ENCODE measurements at regions not wholly inside any gene's neighbourhood (a gene's known extent, or its start where the extent isn't known, plus 50 kb on each side); places are given as distances from the start of the nearest gene placed in this dataset.
"Not testable (repeated sequence)": the region's sequence is repeated elsewhere in the genome, so short reads cannot be mapped to it uniquely, and the experiment has no call there.

DNA sequence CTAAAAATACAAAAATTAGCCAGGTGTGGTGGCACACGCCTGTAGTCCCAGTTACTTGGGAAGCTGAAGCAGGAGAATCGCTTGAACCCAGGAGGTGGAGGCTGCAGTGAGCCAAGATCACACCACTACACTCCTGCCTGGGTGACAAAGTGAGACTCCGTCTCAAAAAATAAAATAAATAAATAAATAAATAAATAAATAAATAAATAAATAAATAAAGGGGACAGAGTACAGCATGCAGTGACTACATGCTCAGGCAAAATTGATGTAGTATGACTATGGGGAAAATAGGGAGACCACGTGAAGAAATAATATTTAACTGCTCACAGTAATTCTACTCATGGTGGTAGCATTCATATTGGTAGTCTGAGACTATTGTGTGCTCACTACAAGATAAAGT lies 117.7 kb upstream of the RREB1 start:
- not testable (repeated sequence) for DNase-seq

DNA sequence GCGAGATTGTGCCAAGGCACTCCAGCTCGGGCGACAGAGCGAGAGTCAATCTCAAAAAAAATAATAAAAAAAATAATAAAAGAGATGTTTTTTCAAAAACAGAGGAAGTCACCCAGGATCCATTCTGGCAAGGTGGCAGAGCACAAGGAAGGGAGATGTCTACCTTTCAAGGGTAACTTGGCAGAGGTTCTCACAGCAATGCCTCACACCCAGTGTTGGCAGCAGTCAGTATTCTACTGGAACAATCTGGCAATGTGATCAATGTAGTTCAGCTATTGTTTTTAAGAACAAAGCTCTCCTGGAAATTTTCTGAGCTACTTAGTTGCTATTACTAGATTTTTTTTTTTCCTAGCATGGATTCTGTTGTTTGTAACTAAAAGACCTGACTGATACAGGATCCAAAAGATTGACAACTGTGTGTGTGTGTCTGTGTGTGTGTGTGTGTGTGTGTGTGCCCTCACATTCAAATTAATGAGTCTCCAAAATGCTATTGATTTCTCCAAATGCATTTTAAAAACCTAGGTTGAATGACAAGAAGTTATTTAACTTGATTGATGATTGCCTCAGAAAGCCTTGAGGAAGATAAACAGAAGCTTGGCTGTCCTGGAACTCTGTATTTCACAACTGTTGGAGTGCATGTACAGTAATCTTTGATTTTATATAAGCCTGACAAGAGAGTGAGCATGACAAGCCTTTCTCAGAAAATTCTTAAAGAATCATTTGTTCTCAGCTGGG lies 114.1 kb upstream of the RREB1 start:
- no peak for DNase-seq

DNA sequence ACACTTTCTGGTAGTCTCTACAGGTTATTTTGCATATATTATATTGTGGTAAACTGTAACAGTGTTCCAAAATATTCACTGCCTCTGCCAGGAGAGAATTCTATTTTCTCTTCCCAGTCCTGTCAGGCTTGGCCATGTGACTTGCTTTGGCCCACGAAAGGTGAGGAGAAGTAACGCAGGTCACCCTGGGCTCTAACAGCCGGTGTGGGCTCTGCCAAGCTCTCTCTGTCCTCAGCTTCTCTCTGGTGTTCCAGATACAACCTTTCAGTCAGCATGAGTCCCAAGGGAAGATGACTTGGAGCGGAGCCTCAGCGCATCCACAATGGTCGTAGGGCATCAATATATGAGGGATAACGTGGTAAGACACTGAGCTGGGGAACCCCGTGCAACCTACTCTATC lies 113.0 kb upstream of the RREB1 start:
- DNase-seq = no peak

DNA sequence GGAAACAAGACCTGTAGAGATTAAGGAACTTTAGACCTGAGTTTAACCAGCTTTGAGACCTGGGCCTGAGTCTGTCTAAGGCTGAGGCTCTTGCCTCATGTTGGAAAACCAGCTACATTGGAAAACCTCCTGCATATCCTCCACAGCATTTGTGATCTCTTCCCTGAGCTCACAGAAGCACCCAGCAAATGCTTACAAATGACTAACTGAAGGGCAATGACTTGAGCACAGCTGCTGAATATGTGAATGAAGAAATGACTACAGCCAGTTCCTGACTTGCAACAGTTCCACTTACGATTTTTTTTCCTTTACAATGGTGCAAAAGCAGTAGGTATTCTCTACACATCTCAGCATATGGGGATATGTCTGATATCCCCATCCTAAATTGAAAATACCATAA lies 112.4 kb upstream of the RREB1 start:
- no peak for DNase-seq

DNA sequence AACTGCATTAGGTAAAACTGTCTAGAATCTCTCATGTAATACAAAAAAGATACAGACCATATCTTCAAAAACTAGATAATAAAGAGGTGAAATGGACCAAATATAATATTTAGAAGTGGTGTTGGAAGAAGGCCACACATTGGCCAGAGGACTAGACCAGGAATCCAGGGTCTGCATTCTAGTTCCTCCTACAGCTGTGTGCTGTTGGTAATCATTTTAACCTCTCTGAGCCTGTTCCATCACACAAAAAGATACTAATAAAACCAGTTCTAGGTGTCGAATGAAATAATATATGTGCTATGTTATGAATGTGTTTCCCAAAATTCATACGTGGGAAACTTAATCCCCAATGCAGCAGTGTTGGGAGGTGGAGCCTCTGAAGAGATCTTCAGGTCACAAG lies 111.6 kb upstream of the RREB1 start:
- DNase-seq = no peak

DNA sequence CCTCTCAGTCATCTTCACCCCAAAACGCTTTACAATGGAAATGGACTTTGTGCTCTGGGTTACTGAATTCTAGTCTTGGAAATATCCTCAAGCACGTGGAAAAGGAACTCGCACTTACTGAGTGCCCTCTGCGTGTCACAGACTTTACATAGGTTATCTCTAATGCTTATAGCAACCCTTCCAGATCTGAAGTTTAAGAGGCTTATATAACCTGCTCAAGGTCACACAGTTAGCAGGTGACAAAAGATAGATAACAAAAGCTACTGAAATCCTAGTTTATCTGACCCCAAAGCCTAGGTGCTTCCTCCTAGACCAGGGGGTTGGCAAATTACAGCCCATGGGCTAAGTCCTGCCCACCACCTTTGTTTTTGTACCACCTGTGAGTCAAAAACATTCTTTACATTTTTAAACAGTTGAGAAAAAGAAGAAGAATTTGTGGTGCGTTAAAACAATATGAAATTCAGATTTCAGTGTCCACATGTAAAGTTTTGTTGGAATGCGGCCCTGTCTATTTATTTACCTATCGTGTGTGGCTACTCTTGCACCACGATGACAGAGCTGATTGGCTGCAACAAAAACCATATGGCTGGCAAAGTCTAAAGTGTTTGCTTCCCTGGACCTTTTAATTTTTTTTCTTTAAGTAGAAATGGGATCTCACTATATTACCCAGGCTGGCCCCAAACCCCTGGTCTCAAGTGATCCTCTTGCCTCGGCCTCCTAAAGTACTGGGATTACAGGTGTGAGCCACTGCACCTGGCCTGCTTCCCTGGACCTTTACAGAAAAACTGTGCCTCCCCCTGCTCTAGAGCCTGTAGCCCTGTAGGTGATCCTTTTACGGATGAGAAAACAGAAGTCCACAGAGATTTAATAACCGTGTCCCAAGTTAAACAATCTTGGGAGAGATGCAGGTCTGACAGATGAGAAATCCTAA lies 110.2 kb upstream of the RREB1 start:
- DNase-seq = no peak

DNA sequence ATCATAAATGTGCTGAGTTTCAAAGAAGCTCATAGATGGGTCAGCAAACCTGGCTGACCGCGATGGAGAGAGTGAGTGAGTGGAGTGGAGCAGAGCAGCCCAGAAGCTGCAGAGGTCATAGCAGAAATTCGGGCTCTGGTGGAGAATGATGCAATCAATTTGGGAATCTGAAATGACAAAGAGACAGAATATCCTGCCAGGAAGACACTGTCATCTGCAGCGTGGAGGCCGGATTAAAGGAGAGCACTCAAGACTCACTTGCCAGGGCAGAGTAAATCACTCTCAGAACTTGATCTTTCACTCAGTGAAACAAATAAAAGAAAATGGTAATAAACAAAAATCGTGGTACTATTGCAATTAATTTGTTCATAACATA lies 109.6 kb upstream of the RREB1 start:
- no peak for DNase-seq

DNA sequence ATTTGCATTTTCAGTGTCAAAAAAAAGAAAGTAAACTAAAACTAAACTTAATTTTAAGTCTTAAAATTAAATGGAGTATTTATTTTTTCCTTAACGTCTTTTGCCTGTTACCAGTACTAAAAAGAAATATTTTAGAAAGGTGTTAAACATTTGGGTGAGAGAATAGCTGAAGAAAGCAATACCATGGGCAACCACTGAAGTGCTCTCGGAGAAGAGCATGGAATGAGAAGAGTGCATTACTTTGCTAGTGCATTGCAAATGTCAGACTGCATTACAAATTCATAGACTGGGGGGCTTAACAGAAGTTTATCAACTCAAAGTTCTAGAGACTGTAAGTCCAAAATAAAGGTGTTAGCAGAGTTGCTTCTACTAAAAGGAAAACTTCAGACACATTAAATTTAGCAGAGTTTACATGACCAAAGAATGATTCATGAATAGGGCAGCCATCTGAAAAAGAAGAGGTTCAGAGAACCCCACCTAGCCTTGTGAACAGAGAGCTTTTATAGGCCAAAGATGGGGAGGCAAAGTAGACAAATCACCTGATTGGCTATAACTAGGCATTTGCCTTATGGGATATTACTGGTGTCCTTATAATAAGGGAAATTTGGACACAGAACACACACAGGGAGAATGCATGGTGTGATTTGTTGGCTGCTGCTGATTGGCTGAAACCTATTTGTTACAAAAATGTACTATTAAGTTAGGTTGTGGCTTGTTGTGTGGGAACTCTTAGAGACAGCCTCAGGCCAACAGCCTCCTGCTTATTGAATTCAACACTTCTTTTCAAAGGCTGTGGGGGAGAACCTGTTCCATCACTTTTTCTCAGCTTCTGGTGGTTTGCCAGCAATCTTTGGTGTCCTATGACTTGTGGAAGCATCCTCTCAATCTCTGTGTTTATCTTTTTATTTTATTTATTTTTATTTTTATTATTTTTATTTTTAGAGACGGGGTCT lies 106.7 kb upstream of the RREB1 start:
- no peak for DNase-seq

DNA sequence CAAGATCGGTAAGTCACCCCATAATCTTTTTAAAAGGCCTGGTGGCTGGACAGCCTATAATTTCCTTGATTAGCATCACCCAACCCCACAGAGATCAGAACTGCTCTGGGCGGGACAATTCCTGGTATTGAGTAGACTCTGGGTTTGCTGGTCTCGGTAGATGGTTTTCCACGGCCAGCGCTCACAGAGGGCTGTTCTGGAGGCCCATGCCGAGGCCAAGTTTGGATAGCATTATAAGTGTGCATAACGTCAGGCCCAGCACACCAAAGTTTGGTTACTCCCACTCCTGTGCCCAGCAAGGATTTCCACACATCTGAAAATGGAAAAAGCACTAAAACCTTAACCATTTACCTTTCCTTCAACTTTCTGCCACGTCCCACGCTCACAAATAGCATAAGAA lies 104.7 kb upstream of the RREB1 start:
- no peak for DNase-seq

DNA sequence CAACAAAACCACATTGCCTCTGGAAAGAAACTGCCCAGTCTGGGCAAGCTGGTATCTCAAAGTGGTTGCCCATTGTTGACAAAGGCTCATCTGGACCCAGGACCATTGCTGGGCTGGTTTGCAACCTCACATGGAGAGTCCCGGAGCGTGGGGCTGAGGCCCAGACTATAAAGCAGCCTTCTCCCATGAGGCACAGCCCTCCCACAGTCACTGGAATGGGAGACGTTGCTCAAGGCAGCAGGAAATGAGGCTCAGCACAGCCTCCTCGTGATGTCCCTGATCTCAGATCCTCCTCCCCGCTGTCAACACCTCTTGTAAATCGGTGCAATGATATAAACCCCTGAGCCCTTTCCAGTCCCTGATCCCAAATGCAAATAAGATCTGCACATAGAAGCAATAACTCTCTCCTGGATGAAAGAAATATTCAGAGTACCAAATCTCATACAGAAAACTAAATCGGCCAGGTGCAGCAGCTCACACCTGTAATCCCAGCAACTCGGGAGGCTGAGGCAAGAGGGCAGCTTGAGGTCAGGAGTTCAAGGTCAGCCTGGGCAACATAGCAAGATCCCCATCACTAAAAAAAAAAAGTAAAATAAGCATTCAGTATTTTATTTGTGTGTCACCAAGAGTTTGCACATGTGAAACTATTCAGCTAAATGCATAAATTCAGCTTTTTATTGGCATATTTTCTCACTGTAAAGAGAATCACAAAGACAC lies 103.0 kb upstream of the RREB1 start:
- no peak for DNase-seq

DNA sequence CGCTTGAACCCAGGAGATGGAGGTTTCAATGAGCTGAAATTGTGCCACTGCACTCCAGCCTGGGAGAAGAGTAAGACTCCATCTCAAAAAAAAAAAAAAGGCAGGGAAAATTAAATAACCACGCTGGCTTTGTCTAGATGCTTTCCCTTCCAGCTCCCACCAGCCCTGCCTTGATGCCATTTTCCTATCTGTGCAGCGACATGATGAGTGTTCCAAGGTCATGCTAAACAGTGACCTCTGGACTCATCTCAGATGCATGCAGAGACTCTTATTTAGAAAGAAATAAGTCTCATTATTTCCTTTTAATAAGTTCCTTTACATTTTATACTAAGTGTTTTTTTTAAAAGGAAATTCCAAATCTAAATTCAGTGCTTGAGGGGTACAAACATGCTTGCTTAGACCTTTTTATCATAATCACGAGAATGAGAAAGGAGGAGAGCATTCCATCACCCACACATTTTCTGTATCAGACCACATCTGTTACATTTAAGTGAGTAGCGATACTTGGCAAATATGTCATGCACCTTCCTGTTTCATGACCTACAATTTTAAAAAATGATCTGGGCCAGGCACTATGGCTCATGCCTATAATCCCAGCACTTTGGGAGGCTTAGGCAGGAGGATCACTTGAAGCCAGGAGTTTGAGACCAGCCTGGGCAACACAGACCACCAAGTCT lies 101.1 kb upstream of the RREB1 start:
- no peak for DNase-seq

DNA sequence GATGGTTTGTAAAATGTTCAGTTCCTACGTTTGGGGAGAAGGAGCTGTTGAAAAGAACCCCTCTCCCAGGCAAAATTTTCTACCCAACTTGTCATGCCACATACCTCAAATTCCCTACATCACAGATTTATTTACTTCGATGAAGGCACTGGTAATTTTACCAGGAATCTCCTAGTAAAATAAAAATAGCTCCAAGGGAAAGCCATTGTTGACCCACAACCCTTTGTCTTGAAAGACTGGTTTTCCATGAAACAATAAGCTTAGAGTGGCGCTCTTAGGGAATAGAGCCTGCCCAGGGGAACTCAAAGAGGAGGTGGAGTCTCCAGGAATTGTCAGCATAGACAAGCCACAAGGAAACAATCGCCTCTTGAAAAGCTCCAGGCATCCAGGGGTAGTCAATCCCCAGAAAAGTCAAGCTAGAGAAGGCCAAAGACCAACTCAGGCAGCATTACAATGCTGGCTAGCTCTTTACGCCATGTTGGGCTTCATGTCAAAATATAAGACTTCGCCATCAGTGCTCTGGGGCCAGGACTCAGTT lies 99.2 kb upstream of the RREB1 start:
- DNase-seq = no peak

DNA sequence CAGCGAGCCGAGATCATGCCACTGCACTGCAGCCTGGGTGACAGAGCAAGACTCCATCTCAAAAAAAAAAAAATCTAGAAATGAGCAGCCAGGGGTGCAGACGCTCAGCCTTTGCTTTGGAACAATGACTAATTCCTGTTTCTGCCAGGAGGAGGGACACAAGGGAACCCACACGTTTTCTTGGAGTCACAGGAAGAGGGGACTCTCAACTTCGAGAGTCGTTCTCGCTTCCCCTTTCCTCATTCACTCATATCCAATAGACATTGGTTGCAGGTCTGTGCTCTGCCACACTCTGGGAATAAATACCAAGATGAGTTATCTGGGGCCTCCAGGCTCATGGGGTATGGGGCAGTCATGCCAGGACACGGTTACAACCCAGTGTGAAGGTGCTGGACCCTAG lies 91.5 kb upstream of the RREB1 start:
- DNase-seq = no peak

DNA sequence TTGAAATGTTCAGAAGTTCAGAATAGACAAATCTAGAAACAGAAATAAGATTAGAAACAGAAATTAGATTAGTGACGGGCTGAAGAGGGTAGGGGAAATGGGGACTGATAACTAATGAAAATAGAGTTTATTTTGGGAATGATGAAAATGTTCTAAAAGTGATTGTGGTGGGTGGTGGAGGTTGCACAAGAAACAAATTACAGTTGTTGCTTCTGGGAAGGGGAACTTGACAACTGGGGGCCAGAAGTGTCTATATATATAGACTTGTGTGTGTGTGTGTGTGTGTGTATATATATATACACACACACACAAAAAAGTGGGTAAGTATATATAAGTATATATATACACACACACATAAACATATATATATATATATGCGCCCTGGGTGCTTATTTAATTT lies 86.5 kb upstream of the RREB1 start:
- DNase-seq = no peak

DNA sequence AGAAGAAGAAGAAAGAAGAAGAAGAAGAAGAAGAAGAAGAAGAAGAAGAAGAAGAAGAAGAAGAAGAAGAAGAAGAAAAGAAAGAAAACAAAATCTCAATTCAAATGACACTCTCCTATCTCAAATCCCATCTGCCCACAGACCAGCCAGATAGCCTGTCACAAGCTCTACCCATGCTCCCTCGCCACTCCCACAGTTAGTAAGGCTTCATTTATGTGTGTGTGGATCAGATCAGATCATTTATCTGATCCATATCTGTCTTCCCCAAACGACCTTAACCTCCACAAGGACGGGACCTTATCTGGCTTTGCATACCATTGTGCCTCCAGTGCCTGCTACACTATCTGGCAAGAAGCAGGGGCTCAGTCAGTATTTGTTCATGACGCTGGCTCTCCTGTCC lies 81.9 kb upstream of the RREB1 start:
- no peak for DNase-seq

DNA sequence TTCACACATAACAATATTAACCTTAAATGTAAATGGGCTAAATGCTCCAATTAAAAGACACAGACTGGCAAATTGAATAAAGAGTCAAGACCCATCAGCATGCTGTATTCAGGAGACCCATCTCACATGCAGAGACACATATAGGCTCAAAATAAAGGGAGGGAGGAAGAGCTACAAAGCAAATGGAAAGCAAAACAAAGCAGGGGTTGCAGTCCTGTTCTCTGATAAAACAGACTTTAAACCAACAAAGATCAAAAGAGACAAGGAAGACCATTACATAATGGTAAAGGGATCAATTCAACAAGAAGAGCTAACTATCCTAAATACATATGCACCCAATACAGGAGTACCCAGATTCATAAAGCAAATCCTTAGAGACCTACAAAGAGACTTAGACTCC lies 78.8 kb upstream of the RREB1 start:
- not testable (repeated sequence) for DNase-seq

DNA sequence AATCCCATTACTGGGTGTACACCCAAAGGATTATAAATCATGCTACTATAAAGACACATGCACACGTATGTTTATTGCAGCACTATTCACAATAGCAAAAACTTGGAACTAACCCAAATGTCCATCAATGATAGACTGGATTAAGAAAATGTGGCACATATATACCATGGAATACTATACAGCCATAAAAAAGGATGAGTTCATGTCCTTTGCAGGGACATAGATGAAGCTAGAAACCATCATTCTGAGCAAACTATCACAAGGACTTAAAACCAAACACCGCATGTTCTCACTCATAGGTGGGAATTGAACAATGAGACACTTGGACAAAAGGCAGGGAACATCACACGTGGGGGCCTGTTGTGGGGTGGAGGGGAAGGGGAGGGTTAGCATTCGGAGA lies 76.8 kb upstream of the RREB1 start:
- DNase-seq = not testable (repeated sequence)

DNA sequence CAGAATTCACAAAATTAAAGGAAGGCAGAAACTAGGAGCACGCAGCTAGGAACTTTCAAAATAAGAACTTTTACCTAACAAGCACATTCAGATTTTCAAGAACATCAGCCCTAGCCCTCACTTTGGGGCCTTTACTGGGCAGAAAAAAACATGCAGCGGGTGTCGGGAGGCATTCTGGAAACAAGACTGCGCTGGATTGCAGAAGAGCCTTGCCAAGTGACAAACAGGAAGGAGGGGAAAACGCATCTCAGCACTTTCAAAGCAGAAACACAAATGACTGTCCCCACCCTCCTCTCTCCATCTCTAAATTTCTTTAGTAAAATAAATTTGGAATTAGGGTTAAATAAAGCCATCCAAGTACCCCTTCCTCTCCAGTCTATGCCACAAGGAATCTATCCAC lies 74.6 kb upstream of the RREB1 start:
- no peak for DNase-seq

DNA sequence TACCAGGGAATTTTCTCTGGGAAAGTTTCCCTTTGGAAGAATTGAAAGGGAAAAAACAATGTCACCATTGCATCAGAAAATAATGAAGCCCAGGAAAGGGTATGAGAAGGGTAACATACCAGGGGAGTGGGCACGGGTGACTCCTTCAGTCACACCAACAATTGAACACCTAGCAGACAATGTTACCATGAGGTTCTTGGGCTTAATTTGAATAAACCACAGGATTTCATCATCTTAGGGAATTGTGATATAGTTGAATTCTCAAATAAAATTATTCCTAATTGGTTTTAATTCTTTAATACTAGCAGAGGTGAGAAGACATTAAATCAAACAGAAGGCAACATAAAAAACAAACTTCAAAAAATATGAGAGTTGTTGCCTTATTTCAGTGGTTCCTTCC lies 73.7 kb upstream of the RREB1 start:
- no peak for DNase-seq

DNA sequence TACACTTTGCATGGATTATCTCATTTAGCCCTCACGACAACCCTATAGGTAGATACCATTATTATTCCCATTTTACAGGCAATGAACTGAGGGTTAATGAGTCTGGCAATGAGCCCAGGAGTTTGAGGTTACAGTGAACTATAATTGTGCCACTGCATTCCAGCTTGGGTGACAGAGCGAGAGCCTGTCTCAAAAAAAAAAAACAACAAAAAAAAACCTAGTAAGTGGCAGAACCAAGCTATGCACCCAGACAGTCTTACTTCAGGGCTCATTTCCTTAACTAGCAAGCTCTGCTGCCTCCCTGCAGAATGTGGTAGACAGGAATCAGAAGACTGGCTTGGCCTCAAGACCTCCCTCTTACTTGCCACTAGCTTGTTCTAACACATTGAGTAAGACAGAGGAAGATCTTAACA lies 71.9 kb upstream of the RREB1 start:
- DNase-seq = no peak

DNA sequence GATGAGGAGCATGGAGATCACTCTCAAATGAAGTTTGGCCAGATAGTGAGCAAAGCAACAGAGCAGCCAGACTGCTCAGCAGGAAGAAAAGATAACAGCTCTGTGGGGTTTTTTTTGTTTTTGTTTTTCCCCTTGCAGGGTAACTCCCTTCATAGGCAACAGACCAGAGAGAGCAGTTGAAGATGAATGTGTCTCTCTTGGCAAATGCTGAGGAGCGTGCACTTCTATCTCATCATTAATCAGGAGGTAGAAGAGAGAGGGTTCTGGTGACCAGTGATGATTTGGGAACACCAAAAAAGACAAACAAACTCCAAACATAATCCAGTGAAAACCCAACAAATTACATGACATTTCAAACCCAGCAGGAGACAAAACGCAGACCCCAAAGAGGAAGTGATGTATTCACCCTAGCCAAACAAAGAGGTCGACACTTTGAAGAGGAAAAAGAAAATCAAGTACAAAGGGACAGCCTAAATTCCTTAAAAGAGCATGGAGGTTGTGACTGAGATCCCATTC lies 66.2 kb upstream of the RREB1 start:
- DNase-seq = no peak
